Fibroblast of skin of back (primary cell): ENCODE measurements at regions not wholly inside any gene's neighbourhood (a gene's known extent, or its start where the extent isn't known, plus 50 kb on each side); places are given as distances from the start of the nearest gene placed in this dataset.
"Not testable (repeated sequence)": the region's sequence is repeated elsewhere in the genome, so short reads cannot be mapped to it uniquely, and the experiment has no call there.

Experiments used
- DNase-seq: peaks from one replicate; pipeline ENCODE4 v3.0.0-alpha.2; 2013

DNA sequence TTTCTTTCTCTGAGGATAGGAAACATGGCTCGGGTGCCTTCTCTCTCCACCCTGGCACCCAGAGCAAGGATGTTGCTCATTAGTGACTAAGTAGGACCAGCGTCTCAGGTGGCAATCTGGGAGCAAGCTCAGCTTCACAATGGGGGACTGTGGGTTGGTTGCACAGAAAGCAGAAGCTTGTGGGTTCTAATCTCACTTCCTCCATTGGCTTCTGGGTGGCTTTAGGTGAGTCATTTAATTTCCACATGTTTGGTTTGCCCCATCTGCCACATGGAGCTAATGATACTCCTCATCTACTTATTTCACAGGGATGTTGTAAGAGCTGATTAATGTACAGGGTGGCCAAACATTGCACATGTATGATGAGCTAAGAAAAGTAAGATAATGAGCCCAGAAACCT lies 54.8 kb upstream of the AKIRIN2 start:
- peak; percentile 66 for DNase-seq

DNA sequence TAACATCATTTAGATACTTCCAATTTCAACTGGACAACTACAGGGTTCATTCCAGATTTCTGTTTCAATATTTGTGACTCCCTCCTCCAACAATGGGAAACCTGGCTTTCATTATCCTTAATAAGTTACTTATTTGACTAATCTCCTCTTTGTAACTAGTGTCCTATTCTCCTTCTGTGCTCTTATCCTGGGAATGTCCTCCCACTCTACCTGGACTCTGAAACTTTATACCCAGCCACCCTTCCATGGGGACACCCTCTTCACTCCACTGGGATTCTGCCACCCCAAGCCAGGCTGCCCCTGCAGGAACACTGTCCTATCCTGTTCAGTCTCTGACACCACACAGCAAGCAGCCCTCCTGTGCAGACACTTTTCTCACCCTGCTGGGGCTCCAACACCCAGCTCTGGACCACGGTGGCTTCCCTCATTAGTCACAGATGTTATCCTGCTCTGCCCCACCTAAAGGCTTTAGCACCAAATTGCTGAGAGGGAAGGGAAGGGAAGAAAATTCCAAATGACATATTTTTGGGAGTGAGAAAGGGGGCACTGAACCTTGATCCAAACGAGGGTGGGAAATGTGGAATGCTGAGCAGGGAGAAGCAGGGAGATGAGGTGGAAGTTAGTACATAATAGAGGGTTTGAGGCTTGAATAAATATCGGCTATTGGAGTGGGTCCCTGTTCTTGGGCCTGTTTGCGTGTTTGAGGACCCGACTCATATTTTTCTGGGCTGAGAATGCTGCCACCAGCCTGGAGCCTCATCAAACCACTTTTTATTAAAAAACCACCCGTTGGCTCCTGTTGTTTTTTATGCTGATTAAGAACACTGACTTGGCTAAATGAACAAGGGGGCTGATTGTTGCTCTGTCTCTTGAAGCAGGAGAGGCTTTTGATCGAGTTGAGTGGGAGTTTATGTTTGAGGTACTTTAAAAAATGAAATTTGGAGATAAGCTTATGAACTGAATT lies 54.0 kb upstream of the AKIRIN2 start:
- peak; percentile 23 for DNase-seq

DNA sequence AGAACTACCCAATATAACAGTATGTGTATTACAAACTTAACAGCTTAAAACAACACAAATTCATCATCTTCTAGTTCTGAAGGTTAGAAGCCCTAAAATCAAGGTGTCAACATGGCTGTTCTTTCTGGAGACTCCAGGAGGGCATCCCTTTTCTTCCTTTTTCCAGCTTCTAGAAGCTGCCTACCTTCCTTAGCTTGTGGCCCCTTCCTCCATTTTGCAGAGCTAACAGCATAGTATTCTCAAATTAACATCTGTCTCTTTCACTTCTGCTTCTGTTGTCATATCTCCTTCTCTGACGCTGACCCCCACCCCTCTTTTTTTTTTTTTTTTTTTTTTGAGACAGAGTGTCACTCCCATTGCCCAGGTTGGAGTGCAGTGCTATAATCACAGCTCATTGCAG lies 52.8 kb upstream of the AKIRIN2 start:
- no peak for DNase-seq

DNA sequence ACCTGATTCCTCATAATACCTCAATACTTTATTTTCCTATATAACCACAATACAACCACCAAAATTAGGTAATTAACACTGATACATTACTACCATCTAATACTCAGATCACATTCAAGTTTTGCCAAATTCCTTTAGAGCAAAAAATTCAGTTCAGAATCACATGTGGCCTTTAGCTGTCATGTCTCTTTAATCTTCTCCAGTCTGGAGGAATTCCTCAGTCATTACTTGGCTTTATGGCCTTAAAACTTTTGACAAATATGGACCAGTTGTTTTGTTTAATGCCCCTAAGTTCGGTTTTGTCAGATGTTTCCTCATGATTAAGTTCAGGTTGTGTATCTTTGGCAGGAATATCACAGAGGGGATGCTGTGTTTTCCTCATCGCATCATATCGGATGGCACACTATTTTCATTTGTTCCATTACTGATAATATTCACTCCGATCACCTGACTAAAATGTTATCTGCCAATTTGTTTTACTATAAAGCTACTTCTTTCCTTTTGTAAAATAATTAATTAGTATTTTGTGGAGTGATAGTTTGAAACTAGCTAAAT lies 51.2 kb upstream of the AKIRIN2 start:
- peak; percentile 12 for DNase-seq

DNA sequence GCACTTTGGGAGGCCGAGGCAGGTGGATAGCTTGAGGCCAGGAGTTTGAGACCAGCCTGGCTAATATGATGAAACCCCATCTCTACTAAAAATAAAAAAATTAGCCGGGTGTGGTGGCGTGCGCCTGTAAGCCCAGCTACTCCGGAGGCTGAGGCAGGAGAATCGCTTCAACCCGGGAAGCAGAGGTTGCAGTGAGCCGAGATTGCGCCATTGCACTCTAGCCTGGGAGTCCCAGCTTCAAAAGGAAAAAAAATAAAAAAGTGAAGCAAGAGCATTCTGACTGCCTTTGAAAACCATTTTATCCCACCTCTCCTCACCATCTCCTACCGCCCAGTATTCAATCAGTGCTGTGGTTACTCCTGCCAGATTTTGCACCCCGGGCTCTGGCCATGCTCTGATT lies 50.5 kb upstream of the AKIRIN2 start:
- not testable (repeated sequence) for DNase-seq
